ENCODE measurements at regions not wholly inside any gene's neighbourhood (a gene's known extent, or its start where the extent isn't known, plus 50 kb on each side); places are given as distances from the start of the nearest gene placed in this dataset.

- DNase-seq (no peak), ATAC-seq (ENCODE audit: low read depth) (no peak)
- Histone ChIP-seq H4K20me1 (ENCODE audit: insufficient read depth, low read length) (no peaks in the 10 kb centered on the region), H3K4ac (ENCODE audit: low read depth, low read length) (no peak overlapping the region), H4K91ac (ENCODE audit: insufficient read depth, low read depth, low read length) (no peak overlapping the region), H2AK9ac (replicated peaks; ENCODE audit: low read depth, low read length, poor library complexity) (no peak overlapping the region), H3K27ac (ENCODE audit: insufficient read depth, low read length) (no peak overlapping the region), H4K8ac (ENCODE audit: low read depth in 2 of 2, low read length in 2 of 2) (no peak overlapping the region), H3K9me3 (ENCODE audit: control insufficient read depth, insufficient read depth, low read length) (no peaks in the 10 kb centered on the region; the same call in 1 of the 2 replicates), H3K79me1 (ENCODE audit: low read depth in 1 of 2, low read length in 2 of 2) (no peaks in the 10 kb centered on the region), H2BK120ac (ENCODE audit: low read depth, low read length) (no peak overlapping the region), H3K14ac (replicated peaks; ENCODE audit: low read depth, low read length) (no peak overlapping the region), H3K4me1 (ENCODE audit: control insufficient read depth, insufficient read depth, low read length) (no peaks in the 10 kb centered on the region), H3K9me1 (ENCODE audit: insufficient read depth, low read length) (no peaks in the 10 kb centered on the region), H3K18ac (ENCODE audit: low read depth, low read length) (no peak overlapping the region), H3K4me2 (ENCODE audit: low read depth, low read length) (no peak overlapping the region), H3K27me3 (ENCODE audit: control insufficient read depth, insufficient read depth, low read length) (no peaks in the 10 kb centered on the region), H4K5ac (ENCODE audit: low read depth, low read length) (no peak overlapping the region), H3K4me3 (ENCODE audit: insufficient read depth, low read depth, low read length) (no peak overlapping the region), H2BK5ac (ENCODE audit: low read depth, low read length, poor library complexity, severe bottlenecking) (no peak overlapping the region), H3K9ac (ENCODE audit: low read depth, low read length) (no peak overlapping the region), H2AFZ (replicated peaks; ENCODE audit: low read length, poor library complexity) (no peak overlapping the region), H2BK15ac (ENCODE audit: low read depth, low read length) (no peak overlapping the region), H3K36me3 (ENCODE audit: control insufficient read depth, insufficient read depth, low read length) (no peaks in the 10 kb centered on the region), H3K56ac (ENCODE audit: extremely low read depth, insufficient read depth, low read length) (no peak overlapping the region), H2AK5ac (ENCODE audit: low read depth, low read length) (no peak overlapping the region), H3K23ac (ENCODE audit: low read depth, low read length) (no peak overlapping the region), H2BK20ac (ENCODE audit: low read depth, low read length) (no peak overlapping the region)
- WGBS, 2 experiments (ENCODE audit: extremely low coverage in 2 of 2, insufficient read length in 1 of 2) = no CpG with 5 or more reads among the region's 1 CpG
- no TSS peak for BruUV-seq (replicated peaks)
- intact Hi-C loops (cut with micrococcal nuclease) = no loop called here
- in situ Hi-C loops (cut with MboI; ENCODE audit: low sequenced_read_pairs) = no loop called here
- TF ChIP-seq CHD1 (IDR thresholded peaks at IDR 0.05; ENCODE audit: low read depth, low read length) (no peak), ELK1 (IDR thresholded peaks at IDR 0.05; ENCODE audit: borderline replicate concordance, low read depth, low read length) (no peak), USF2 (IDR thresholded peaks at IDR 0.05; ENCODE audit: low read depth, low read length) (no peak), RFX5 (IDR thresholded peaks at IDR 0.05; ENCODE audit: low read depth, low read length) (no peak), SMC3 (IDR thresholded peaks at IDR 0.05; ENCODE audit: low read depth, low read length) (no peak), FOS (IDR thresholded peaks at IDR 0.05; ENCODE audit: low read depth, low read length) (no peak), MAFK (IDR thresholded peaks at IDR 0.05; ENCODE audit: low read depth, low read length) (no peak), CEBPB (IDR thresholded peaks at IDR 0.05; ENCODE audit: low read depth, low read length) (no peak), MXI1 (IDR thresholded peaks at IDR 0.05; ENCODE audit: borderline replicate concordance, low read depth, low read length) (no peak), RAD21 (IDR thresholded peaks at IDR 0.05; ENCODE audit: low read length) (no peak), NFE2L2 (IDR thresholded peaks at IDR 0.05; ENCODE audit: low read depth, low read length) (no peak)
- CTCF ChIA-PET = no interaction called here
- dilution Hi-C loops (cut with HindIII; ENCODE audit: low sequenced_read_pairs, unreplicated experiment) = no loop called here
- POLR2A ChIA-PET (ENCODE audit: unreplicated experiment) = no interaction called here
These were observed 756.1 kb upstream of the MIR17HG start for GRCh38 chr13:90591260-90591926.

All from IMR-90 (cell line).